ENCODE measurements at regions not wholly inside any gene's neighbourhood (a gene's known extent, or its start where the extent isn't known, plus 50 kb on each side); places are given as distances from the start of the nearest gene placed in this dataset.

DNA sequence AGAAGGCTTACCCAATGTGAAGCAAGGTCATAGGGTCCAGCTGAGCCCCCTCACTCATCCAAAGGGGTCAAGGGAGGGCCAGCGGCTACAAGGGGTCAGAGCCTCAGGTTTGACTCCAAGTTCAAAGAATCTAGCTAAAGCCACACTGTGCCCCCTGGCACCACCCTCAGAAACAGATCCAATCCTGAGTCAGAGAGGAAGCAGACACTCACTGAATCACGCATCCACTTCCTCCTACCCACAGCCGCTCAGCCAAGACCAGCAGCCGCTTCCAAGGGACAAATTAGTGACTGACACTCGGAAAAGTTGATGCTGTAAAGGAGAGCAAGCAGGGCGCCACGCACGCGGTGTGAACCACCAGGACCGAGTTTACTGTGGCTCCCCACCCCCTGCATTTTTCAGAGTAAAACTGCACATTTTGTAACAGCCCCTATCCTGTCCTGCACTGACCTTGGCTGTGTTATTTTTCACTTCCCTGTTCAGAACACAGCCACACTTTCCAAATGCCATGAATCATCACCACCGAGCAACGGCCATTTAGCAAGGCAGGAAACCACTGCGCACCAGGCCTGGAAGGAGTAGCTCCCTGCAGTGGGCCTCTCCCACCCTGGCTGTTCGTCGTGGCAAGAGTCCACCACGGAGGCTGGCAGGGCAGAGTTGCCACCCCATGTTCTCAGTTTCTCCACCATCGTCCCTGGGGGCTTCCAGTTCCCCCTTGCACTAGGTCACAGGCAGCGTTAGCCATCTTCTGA is 147.8 kb downstream of the TOMM20 start:
- TF ChIP-seq POLR2A (IDR thresholded peaks at IDR 0.05; ENCODE audit: low read depth, low read length) (peak; percentile 81), POLR2AphosphoS5 (IDR thresholded peaks at IDR 0.05; ENCODE audit: low read depth, low read length) (peak; percentile 75), TAF1 (IDR thresholded peaks at IDR 0.05; ENCODE audit: low read depth, low read length) (peak; percentile 79), POU2F2 (IDR thresholded peaks at IDR 0.05; ENCODE audit: low read depth, low read length) (peak; percentile 46), SPI1 (IDR thresholded peaks at IDR 0.05; ENCODE audit: low read depth, low read length) (peak; percentile 91)
